ENCODE measurements at regions not wholly inside any gene's neighbourhood (a gene's known extent, or its start where the extent isn't known, plus 50 kb on each side); places are given as distances from the start of the nearest gene placed in this dataset.
"Not testable (repeated sequence)": the region's sequence is repeated elsewhere in the genome, so short reads cannot be mapped to it uniquely, and the experiment has no call there.

- Histone ChIP-seq H3K9me3 (ENCODE audit: control insufficient read depth, insufficient read depth, low read depth, low read length) (peaks cover 2% of the 10 kb centered on the region; the same call in 1 of the 2 replicates), H3K27ac (ENCODE audit: low read depth, low read length) (no peak overlapping the region), H3K4me3 (ENCODE audit: low read depth, low read length) (peak overlapping the region; percentile 62), H3K27me3 (ENCODE audit: control insufficient read depth, insufficient read depth, low read length) (peaks cover 73% of the 10 kb centered on the region), H3K4me1 (ENCODE audit: control insufficient read depth, insufficient read depth, low read length) (no peaks in the 10 kb centered on the region; the same call in 1 of the 2 replicates), H3K36me3 (ENCODE audit: control insufficient read depth, insufficient read depth, low read length) (no peaks in the 10 kb centered on the region), H3K9ac (ENCODE audit: low read length) (no peak overlapping the region)
These were observed 157.9 kb upstream of the NBPF11 start for GRCh38 chr1:148309940-148310500.

- H3K4me3 ChIP-seq (ENCODE audit: low read depth, low read length), result peak overlapping the region; percentile 62
- no peaks in the 10 kb centered on the region for H3K36me3 ChIP-seq (ENCODE audit: control insufficient read depth, insufficient read depth, low read length)
- H3K27me3 ChIP-seq (ENCODE audit: control insufficient read depth, insufficient read depth, low read length), result peaks cover 67% of the 10 kb centered on the region
- H3K9me3 ChIP-seq (ENCODE audit: control insufficient read depth, insufficient read depth, low read depth, low read length), result peaks cover 2% of the 10 kb centered on the region; the same call in 1 of the 2 replicates
- no peak overlapping the region for H3K27ac ChIP-seq (ENCODE audit: low read depth, low read length)
- H3K4me1 ChIP-seq (ENCODE audit: control insufficient read depth, insufficient read depth, low read length), result peaks cover 3% of the 10 kb centered on the region
- no peak overlapping the region for H3K9ac ChIP-seq (ENCODE audit: low read length)
These were observed 156.9 kb upstream of the NBPF11 start for GRCh38 chr1:148308832-148309458.

GRCh38 chr1:148307583-148308185 is 155.6 kb upstream of the NBPF11 start:
- H3K4me3 ChIP-seq (ENCODE audit: low read depth, low read length), result no peak overlapping the region
- peaks cover 4% of the 10 kb centered on the region for H3K4me1 ChIP-seq (ENCODE audit: control insufficient read depth, insufficient read depth, low read length)
- no peaks in the 10 kb centered on the region for H3K36me3 ChIP-seq (ENCODE audit: control insufficient read depth, insufficient read depth, low read length)
- no peak overlapping the region for H3K27ac ChIP-seq (ENCODE audit: low read depth, low read length)
- H3K27me3 ChIP-seq (ENCODE audit: control insufficient read depth, insufficient read depth, low read length), result peaks cover 67% of the 10 kb centered on the region
- H3K9ac ChIP-seq (ENCODE audit: low read length), result no peak overlapping the region
- peaks cover 2% of the 10 kb centered on the region; the same call in 1 of the 2 replicates for H3K9me3 ChIP-seq (ENCODE audit: control insufficient read depth, insufficient read depth, low read depth, low read length)

- H3K4me1 ChIP-seq (ENCODE audit: control insufficient read depth, insufficient read depth, low read length), result not testable (repeated sequence)
These were observed 152.9 kb upstream of the NBPF11 start for GRCh38 chr1:148304935-148305334.

GRCh38 chr1:148302586-148303364 is 150.7 kb upstream of the NBPF11 start:
- peak overlapping the region; percentile 50 for H3K9ac ChIP-seq (ENCODE audit: low read length)
- H3K4me1 ChIP-seq (ENCODE audit: control insufficient read depth, insufficient read depth, low read length); H3K9me3 ChIP-seq (ENCODE audit: control insufficient read depth, insufficient read depth, low read depth, low read length); H3K36me3 ChIP-seq (ENCODE audit: control insufficient read depth, insufficient read depth, low read length); H3K27ac ChIP-seq (ENCODE audit: low read depth, low read length): not testable (repeated sequence)
- peaks cover 19% of the 10 kb centered on the region; the same call in 1 of the 2 replicates for H3K27me3 ChIP-seq (ENCODE audit: control insufficient read depth, insufficient read depth, low read length)
- H3K4me3 ChIP-seq (ENCODE audit: low read depth, low read length), result peak overlapping the region; percentile 50

More at GRCh38 chr1:148304935-148305334, 152.9 kb upstream of the NBPF11 start:
- H3K27ac ChIP-seq (ENCODE audit: low read depth, low read length); H3K9ac ChIP-seq (ENCODE audit: low read length); H3K36me3 ChIP-seq (ENCODE audit: control insufficient read depth, insufficient read depth, low read length); H3K4me3 ChIP-seq (ENCODE audit: low read depth, low read length); H3K9me3 ChIP-seq (ENCODE audit: control insufficient read depth, insufficient read depth, low read depth, low read length): not testable (repeated sequence)
- H3K27me3 ChIP-seq (ENCODE audit: control insufficient read depth, insufficient read depth, low read length), result peaks cover 40% of the 10 kb centered on the region

- H3K4me1 ChIP-seq (ENCODE audit: control insufficient read depth, insufficient read depth, low read length); H3K4me3 ChIP-seq (ENCODE audit: low read depth, low read length); H3K9me3 ChIP-seq (ENCODE audit: control insufficient read depth, insufficient read depth, low read depth, low read length); H3K9ac ChIP-seq (ENCODE audit: low read length); H3K36me3 ChIP-seq (ENCODE audit: control insufficient read depth, insufficient read depth, low read length); H3K27ac ChIP-seq (ENCODE audit: low read depth, low read length); H3K27me3 ChIP-seq (ENCODE audit: control insufficient read depth, insufficient read depth, low read length): not testable (repeated sequence)
These were observed 145.8 kb upstream of the NBPF11 start for GRCh38 chr1:148297852-148298251.

- Histone ChIP-seq H3K9ac (ENCODE audit: low read length) (no peak overlapping the region), H3K36me3 (ENCODE audit: control insufficient read depth, insufficient read depth, low read length) (no peaks in the 10 kb centered on the region), H3K4me1 (ENCODE audit: control insufficient read depth, insufficient read depth, low read length) (no peaks in the 10 kb centered on the region), H3K4me3 (ENCODE audit: low read depth, low read length) (no peak overlapping the region), H3K27ac (ENCODE audit: low read depth, low read length) (no peak overlapping the region), H3K9me3 (ENCODE audit: control insufficient read depth, insufficient read depth, low read depth, low read length) (no peaks in the 10 kb centered on the region), H3K27me3 (ENCODE audit: control insufficient read depth, insufficient read depth, low read length) (no peaks in the 10 kb centered on the region)
These were observed 144.4 kb upstream of the NBPF11 start for GRCh38 chr1:148296511-148296910.

GRCh38 chr1:148294116-148294807 is 142.2 kb upstream of the NBPF11 start:
- no peaks in the 10 kb centered on the region for H3K36me3 ChIP-seq (ENCODE audit: control insufficient read depth, insufficient read depth, low read length)
- H3K27me3 ChIP-seq (ENCODE audit: control insufficient read depth, insufficient read depth, low read length), result no peaks in the 10 kb centered on the region
- H3K4me3 ChIP-seq (ENCODE audit: low read depth, low read length), result no peak overlapping the region
- no peak overlapping the region for H3K9ac ChIP-seq (ENCODE audit: low read length)
- H3K4me1 ChIP-seq (ENCODE audit: control insufficient read depth, insufficient read depth, low read length), result no peaks in the 10 kb centered on the region
- no peaks in the 10 kb centered on the region for H3K9me3 ChIP-seq (ENCODE audit: control insufficient read depth, insufficient read depth, low read depth, low read length)
- H3K27ac ChIP-seq (ENCODE audit: low read depth, low read length), result no peak overlapping the region

GRCh38 chr1:148293651-148294050 is 141.6 kb upstream of the NBPF11 start:
- H3K4me3 ChIP-seq (ENCODE audit: low read depth, low read length), result no peak overlapping the region
- H3K9me3 ChIP-seq (ENCODE audit: control insufficient read depth, insufficient read depth, low read depth, low read length), result no peaks in the 10 kb centered on the region
- H3K36me3 ChIP-seq (ENCODE audit: control insufficient read depth, insufficient read depth, low read length), result no peaks in the 10 kb centered on the region
- H3K9ac ChIP-seq (ENCODE audit: low read length), result no peak overlapping the region
- no peaks in the 10 kb centered on the region for H3K27me3 ChIP-seq (ENCODE audit: control insufficient read depth, insufficient read depth, low read length)
- no peak overlapping the region for H3K27ac ChIP-seq (ENCODE audit: low read depth, low read length)
- H3K4me1 ChIP-seq (ENCODE audit: control insufficient read depth, insufficient read depth, low read length), result no peaks in the 10 kb centered on the region

GRCh38 chr1:148292915-148293314 is 140.8 kb upstream of the NBPF11 start:
- Histone ChIP-seq H3K36me3 (ENCODE audit: control insufficient read depth, insufficient read depth, low read length) (no peaks in the 10 kb centered on the region), H3K9me3 (ENCODE audit: control insufficient read depth, insufficient read depth, low read depth, low read length) (no peaks in the 10 kb centered on the region), H3K9ac (ENCODE audit: low read length) (no peak overlapping the region)

More at GRCh38 chr1:148292915-148293314, 140.8 kb upstream of the NBPF11 start:
- Histone ChIP-seq H3K27me3 (ENCODE audit: control insufficient read depth, insufficient read depth, low read length) (no peaks in the 10 kb centered on the region), H3K4me3 (ENCODE audit: low read depth, low read length) (no peak overlapping the region), H3K27ac (ENCODE audit: low read depth, low read length) (no peak overlapping the region), H3K4me1 (ENCODE audit: control insufficient read depth, insufficient read depth, low read length) (no peaks in the 10 kb centered on the region)
